ENCODE measurements at regions not wholly inside any gene's neighbourhood (a gene's known extent, or its start where the extent isn't known, plus 50 kb on each side); places are given as distances from the start of the nearest gene placed in this dataset.

DNA sequence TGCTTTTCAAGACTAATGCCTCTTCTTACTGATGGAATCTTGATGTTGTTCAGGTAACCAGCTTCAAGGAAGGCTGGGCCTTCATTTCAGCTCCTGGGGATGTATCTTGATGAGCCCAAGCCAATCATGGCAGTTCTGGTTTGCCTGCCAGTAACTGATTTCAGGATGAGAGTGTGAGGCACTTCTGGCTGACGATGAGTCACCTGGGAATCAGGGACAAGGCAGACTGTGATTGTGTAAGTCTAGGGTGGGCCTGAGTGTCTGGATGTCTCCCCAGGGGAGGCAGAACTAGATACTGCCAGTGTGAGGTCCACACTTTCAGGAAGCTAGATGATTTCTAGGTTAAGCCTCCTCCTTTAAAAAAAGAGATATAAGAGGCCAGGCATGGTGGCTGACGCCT is 77.3 kb upstream of the KL start:
- Mint-ChIP-seq H3K36me3 (no peaks in the 10 kb centered on the region), H3K4me1 (no peaks in the 10 kb centered on the region), H3K27ac (no peak overlapping the region), H3K9me3 (peaks cover 0 to 12% (median 5%) of the 10 kb centered on the region in 7 donors), H3K27me3 (ENCODE audit: low read depth in 3 of 3) (peaks cover 0 to 6% (median 0%) of the 10 kb centered on the region in 3 donors), H3K4me3 (no peak overlapping the region)
- H4K20me1 ChIP-seq (ENCODE audit: insufficient read depth, low read length): no peaks in the 10 kb centered on the region
- no peaks in the 10 kb centered on the region for H3K27me3 ChIP-seq (ENCODE audit: control insufficient read depth in 2 of 2, insufficient read depth in 2 of 2, low read length in 2 of 2)
- no peak overlapping the region for H2AFZ ChIP-seq (ENCODE audit: insufficient read depth, low read depth, low read length, poor library complexity, severe bottlenecking)
- no peak overlapping the region for H3K9ac ChIP-seq (ENCODE audit: insufficient read depth, low read length, poor library complexity, severe bottlenecking)
- H3K79me2 ChIP-seq (ENCODE audit: insufficient read depth, low read length): no peaks in the 10 kb centered on the region
- H3K36me3 ChIP-seq (replicated peaks in 1 of 2; ENCODE audit: control insufficient read depth in 1 of 2, insufficient read depth in 2 of 2, low read length in 2 of 2): no peaks in the 10 kb centered on the region
- WGBS (ENCODE audit: insufficient coverage): 89% methylated on average over 2 of the region's 2 CpGs
- no peak for TF ChIP-seq CTCF (IDR thresholded peaks at IDR 0.05)
- no peaks in the 10 kb centered on the region for H3K4me1 ChIP-seq (ENCODE audit: control insufficient read depth in 1 of 2, insufficient read depth in 2 of 2, low read length in 2 of 2)
- H3K4me2 ChIP-seq (replicated peaks; ENCODE audit: extremely low read depth, low read length, poor library complexity, severe bottlenecking): no peak overlapping the region
- intact Hi-C loops (cut with micrococcal nuclease): no loop called here
- H3K4me3 ChIP-seq (replicated peaks in 1 of 3; ENCODE audit: low read depth in 2 of 3, low read length in 3 of 3): no peak overlapping the region
- no peak for DNase-seq
- H3K27ac ChIP-seq (ENCODE audit: low read depth in 1 of 2, low read length in 2 of 2): no peak overlapping the region
- H3K9me3 ChIP-seq (replicated peaks in 1 of 2; ENCODE audit: control insufficient read depth in 1 of 2, insufficient read depth in 1 of 2, low read length in 2 of 2): no peaks in the 10 kb centered on the region

GRCh38 chr13:32940601-32941000 is 75.6 kb upstream of the KL start:
- H4K20me1 ChIP-seq (ENCODE audit: insufficient read depth, low read length): no peaks in the 10 kb centered on the region
- no peaks in the 10 kb centered on the region for H3K36me3 ChIP-seq (replicated peaks in 1 of 2; ENCODE audit: control insufficient read depth in 1 of 2, insufficient read depth in 2 of 2, low read length in 2 of 2)
- peaks cover 0 to 13% (median 5%) of the 10 kb centered on the region in 7 donors for H3K9me3 Mint-ChIP-seq
- no peak for DNase-seq
- H3K9me3 ChIP-seq (replicated peaks in 1 of 2; ENCODE audit: control insufficient read depth in 1 of 2, insufficient read depth in 1 of 2, low read length in 2 of 2): no peaks in the 10 kb centered on the region
- no peaks in the 10 kb centered on the region for H3K4me1 ChIP-seq (ENCODE audit: control insufficient read depth in 1 of 2, insufficient read depth in 2 of 2, low read length in 2 of 2)
- 0% methylated on average over 4 of the region's 4 CpGs for WGBS (ENCODE audit: insufficient coverage)
- TF ChIP-seq CTCF (IDR thresholded peaks at IDR 0.05): no peak
- intact Hi-C loops (cut with micrococcal nuclease): no loop called here
- H3K4me1 Mint-ChIP-seq: no peaks in the 10 kb centered on the region
- peaks cover 2 to 6% (median 3%) of the 10 kb centered on the region in 3 donors for H3K27me3 Mint-ChIP-seq (ENCODE audit: low read depth in 3 of 3)
- no peaks in the 10 kb centered on the region for H3K36me3 Mint-ChIP-seq
- H3K4me2 ChIP-seq (replicated peaks; ENCODE audit: extremely low read depth, low read length, poor library complexity, severe bottlenecking): no peak overlapping the region
- H3K9ac ChIP-seq (ENCODE audit: insufficient read depth, low read length, poor library complexity, severe bottlenecking): no peak overlapping the region
- H3K4me3 Mint-ChIP-seq: no peak overlapping the region
- no peak overlapping the region for H3K4me3 ChIP-seq (replicated peaks in 1 of 3; ENCODE audit: low read depth in 2 of 3, low read length in 3 of 3)
- H2AFZ ChIP-seq (ENCODE audit: insufficient read depth, low read depth, low read length, poor library complexity, severe bottlenecking): no peak overlapping the region
- no peak overlapping the region for H3K27ac ChIP-seq (ENCODE audit: low read depth in 1 of 2, low read length in 2 of 2)
- no peak overlapping the region for H3K27ac Mint-ChIP-seq
- no peaks in the 10 kb centered on the region for H3K27me3 ChIP-seq (ENCODE audit: control insufficient read depth in 2 of 2, insufficient read depth in 2 of 2, low read length in 2 of 2)
- no peaks in the 10 kb centered on the region for H3K79me2 ChIP-seq (ENCODE audit: insufficient read depth, low read length)

Measured in CD14-positive monocyte (primary cell).